HG03097 (cell line): ENCODE measurements at regions not wholly inside any gene's neighbourhood (a gene's known extent, or its start where the extent isn't known, plus 50 kb on each side); places are given as distances from the start of the nearest gene placed in this dataset.
"Not testable (repeated sequence)": the region's sequence is repeated elsewhere in the genome, so short reads cannot be mapped to it uniquely, and the experiment has no call there.

Experiments used
- ATAC-seq: cut with Tn5 transposase; IDR thresholded peaks from one replicate; pipeline ENCODE4 v1.9.1; 2021; ENCODE audit not compliant: unreplicated experiment, low FRiP score

DNA sequence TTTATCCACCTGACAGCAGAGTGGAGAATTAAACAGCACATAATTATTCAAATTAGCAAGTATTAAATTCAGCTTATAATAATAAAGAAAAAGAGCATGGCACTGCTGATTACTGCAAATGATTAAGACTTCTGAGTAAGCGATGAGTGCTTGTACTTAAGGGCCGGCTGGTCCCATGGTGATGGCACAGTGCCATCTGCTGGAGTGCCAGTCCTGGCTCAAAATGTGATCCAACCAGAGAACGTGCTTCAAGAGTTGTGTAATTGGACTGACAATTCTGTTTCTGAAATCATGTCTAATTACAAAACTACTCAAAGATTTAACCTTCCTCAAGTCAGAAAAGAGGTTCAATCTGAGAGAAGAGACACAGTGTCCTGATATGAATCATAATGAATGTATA is 181.6 kb upstream of the RGS17 start:
- peak; percentile 67 for ATAC-seq

DNA sequence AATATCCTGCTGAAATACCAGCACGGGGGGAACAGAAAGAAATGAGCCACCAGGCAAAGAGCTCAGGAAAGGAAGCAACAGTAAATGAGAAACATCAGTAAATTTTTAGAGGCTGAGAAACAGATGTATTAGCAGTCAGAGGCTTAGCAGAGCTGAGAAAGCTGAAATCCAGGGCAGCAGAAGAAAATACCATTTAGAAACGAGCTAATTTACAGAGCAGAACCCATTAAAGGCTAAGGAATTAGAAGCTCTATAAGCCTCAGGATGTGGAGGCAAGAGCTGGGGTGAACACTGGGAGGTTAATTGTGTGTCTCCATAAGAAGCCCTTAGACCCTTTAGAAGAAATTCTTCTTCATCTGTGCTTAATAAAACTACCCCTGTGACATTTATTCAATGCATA is 178.6 kb upstream of the RGS17 start:
- ATAC-seq, result no peak

DNA sequence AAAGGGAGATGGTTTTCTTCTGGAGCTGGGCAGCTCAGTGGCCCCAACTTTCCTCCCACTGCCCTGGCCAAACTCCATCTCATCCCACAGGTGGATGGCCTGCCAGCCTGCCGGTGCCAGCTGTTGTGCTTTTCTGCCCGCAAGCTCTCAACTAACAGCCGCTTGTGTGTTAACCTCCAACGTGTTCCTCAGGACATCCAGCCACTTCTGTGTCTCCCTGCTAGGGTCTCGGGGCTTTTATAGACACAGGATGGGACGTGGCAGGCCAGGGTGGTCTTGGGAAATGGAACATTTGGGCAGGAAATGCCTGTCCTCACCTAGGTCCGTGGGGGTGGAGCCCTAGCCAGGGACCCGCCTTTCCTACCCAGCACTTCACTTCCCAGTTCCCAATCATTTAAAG is 171.1 kb upstream of the RGS17 start:
- ATAC-seq, result no peak

DNA sequence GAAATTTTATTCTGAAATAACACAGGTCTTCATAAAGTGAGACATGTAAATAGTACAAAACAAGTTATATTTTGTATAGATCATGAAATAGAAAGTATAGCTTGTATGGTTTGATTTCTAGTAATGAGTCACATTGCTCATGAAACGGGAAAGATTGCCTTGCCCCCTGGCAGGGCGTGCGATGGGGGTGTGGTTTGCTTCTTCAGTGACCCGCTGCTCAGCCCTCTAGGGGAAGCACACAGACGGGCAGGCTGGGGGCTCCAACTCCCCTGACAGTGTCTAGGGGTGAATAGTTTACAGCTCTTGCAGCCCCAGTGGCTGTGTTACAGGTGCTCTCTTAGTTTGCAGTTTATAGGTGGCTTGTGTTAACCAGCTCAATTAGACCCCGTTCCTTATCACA is 170.5 kb upstream of the RGS17 start:
- no peak for ATAC-seq

DNA sequence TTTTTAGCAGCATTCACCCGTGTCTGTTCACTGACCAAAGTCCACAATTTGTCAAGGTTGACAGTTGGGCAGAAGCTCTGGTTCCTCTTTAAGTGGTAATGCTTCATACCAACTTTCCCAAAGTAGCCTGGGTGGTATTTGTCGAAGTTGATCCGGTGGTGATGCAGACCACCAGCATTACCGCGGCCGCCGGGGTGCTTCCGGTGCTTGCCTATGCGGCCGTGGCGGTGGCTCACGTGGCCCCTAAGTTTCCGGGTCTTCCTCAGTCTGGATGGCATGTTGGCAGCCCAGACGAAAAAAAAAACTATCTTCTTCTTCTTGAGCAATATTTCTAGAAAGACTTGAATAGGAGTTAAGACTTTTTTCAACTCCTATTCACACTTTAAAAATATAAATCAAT is 151.4 kb upstream of the RGS17 start:
- ATAC-seq, result not testable (repeated sequence)

DNA sequence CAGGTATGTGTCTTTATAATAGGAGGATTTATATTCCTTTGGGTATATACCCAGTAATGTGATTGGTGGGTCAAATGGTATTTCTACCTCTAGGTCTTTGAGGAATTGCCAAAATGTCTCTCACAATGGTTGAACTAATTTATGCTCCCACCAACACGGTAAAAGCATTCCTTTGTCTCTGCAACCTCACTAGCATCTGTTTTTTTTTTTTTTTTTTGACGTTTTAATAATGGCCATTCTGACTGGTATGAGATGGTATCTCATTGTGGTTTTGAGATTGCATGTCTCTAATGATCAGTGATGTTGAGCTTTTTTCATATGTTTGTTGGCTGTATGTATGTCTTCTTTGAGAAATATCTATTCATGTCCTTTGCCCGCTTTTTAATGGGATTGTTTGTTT is 144.9 kb upstream of the RGS17 start:
- no peak for ATAC-seq

DNA sequence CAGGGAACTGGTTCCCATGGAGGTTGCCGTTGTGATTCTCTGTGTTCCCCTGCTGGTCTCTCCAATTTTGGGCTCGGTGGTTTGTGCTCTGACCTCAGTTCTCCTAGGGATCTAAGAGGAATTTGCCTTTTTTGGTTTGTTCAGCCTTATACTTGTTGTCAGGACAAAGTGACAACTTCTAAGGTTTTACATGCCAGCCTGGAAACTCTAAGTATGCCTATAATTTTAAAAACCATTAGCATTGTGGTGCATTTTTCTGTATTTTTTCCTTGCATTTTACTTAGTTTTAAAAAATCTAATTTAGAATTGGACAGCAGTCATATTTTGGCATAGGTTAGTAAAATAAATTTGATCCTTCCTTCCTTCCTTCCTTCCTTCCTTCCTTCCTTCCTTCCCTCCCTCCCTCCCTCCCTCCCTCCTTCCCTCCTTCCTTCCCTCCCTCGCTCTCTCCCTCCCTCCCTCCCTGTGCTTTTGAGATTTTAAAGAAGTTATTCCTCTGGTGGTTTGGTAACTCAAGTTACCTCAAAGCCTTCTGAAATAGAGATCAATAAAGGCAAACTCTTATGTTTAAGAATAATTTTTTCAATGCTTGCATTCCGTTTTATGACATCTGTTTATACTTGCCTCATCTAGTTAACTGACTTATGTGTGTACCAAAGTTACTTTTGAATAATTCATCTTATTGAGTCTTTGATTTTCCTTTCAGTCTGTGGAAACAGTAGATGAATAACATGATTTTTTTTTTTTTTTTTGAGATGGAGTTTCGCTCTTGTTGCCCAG is 141.3 kb upstream of the RGS17 start:
- no peak for ATAC-seq

DNA sequence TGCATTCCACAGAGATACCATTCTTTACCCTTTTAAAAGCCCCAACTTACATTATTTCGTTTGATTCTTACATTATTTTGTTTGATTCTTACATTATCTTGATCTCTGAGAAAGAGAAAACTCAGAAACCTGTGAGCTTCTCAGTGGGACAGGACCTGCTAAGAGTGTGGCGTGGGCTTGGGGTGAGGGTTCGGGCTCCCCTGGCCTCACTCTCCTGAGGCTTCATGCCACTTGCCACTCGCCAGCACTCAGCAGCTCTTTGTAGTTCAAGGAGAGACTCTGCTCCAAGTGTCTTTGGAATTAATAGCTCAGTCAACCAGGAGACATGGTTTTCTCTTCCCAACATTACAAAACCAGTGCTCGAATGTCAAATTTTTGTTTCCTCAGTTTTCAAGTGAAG is 132.4 kb upstream of the RGS17 start:
- no peak for ATAC-seq

DNA sequence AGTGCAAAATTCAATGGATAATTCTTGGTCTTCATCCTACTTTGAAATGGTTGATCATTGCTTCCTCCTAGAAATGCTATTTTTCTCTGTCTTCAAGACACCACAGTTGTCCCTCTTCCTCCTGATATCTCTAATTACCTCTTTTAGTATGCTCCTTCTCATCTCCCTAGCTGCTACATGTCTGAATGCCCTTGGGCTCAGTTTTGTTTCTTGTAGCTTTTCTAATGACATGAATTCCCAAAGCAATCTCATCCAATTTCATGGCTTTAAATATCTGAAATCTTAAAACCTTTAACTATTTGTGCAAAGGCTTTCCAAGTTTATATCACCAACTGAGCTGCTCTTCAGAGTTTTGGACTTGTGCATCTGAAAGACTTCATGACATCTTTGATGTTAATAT is 120.2 kb upstream of the RGS17 start:
- no peak for ATAC-seq

DNA sequence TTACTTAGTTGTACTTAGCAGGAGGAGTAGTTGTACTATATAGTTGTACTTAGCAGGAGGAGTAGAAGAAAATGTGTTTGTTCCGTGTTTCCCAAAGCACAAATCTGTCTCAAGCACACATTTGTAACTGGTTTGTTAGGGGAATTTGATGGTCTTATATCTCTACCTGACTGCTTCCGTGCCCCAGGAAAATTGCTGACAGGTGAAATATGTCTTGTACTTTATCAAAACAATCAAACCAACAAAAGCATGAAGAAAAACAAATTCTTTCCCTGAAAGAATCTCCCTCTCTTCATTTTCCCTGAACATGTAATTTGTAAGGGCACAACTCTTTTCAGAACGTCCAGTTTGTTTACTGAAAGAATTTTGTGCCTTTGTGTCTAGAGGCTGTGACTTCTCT is 106.6 kb upstream of the RGS17 start:
- ATAC-seq, result no peak

DNA sequence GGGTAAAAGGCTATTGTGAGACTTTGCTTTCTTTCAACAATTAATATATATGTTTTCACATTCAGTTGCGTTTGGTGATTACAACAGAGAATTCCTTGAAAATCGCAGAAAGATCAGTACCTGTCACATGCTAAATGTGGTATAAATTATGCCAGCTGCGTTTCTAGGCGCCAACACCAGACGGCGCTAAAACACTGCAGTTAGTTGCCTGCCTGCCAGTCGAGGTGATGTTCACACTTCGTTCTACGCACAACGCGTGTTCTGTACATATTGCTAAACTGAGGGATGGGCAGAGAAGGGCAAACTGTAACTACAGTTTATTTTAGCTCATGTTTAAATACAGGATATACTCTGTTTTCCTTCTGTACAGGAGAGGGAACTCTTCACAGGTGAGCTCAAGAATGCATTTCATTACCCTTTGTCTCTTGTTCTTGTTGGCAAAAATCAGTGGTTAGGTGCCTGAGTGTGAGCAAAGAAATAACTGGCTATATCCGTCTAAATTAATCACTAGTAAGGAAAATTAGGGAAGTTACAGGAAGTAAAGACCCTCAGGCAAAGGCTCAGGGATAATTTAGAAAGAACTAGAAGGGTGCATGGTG is 100.1 kb upstream of the RGS17 start:
- ATAC-seq, result no peak

DNA sequence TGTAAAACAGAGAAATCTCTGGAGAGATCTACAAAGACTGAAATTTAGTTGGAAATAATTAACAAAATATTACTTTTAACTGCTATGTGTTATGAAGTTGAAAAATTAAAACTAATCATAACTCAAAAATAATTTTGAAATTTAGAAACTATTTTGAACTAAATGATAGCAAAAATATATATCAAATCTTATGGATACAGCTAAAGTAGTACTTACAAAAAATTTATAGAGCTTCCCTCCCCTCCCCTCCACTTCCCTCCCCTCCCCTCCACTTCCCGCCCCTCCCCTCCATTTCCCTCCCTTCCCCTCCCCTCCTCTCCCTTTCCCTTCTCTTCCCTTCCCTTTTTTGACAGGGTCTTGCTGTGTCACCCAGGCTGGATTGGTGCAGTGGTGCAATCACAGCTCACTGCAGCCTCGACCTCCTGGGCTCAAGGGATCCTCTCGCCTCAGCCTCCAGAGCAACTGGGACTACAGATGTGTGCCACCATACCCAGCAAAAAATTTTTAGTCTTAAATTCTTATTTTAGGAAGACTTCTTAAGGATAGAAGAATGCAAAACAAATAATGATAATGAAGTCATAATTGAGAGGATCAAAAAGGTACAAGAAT is 87.2 kb upstream of the RGS17 start:
- ATAC-seq, result no peak

DNA sequence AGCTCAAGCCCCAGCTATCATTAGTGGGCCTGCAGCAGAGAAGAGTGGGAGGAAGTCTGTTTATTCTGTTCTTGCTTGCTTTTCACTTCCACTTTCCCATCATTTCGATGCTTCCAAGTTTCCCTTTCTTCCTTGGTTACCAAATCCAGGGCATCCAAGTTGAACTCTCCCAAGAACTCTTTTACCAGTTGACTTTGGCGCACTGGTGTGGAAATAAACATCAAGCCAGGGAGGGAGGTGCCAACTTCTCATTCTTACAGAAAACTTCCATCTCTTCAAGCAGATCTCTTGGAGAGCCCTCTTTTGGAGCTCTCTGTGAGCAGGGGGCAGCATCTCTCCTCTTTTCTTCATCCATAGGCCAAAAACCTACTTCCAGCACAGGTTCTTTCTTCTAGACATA is 85.7 kb upstream of the RGS17 start:
- no peak for ATAC-seq

DNA sequence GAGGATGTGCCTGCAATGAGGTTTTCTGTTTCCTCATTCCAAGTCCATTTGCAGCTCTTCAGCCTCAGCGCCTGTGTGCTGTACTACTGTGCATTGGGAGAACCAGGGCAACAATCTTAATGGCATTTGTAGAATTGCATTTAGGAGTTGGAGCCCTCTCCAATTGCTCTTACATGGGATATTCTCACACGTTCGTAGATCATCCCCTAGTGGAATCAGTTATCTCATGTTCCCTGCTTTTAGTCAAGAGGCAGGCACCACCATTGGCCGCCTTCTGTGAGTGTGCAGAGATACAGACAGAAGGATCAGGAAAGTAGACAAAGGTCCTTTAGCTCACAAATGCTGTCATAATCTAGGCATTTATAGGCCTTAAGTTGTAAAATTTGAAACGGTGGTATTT is 84.2 kb upstream of the RGS17 start:
- ATAC-seq, result no peak

DNA sequence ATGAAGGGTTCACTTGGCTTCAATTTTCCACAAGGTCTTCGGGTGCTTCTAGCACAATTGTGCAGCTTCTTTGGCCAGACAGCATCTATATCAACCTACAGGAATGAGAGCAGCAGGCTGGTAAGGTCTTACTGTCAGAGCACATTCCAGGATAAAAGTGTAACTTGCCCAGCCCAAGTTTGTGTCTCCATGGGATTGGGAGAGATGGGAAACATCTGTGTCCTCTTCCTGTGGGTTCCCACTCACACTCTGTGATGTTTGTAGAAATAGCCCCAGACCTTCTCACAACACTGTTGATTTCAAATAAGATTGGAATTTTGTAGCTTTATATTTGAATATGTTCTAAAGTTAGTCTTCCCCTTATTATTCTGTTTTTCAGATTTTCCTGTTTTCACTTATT is 83.4 kb upstream of the RGS17 start:
- no peak for ATAC-seq

DNA sequence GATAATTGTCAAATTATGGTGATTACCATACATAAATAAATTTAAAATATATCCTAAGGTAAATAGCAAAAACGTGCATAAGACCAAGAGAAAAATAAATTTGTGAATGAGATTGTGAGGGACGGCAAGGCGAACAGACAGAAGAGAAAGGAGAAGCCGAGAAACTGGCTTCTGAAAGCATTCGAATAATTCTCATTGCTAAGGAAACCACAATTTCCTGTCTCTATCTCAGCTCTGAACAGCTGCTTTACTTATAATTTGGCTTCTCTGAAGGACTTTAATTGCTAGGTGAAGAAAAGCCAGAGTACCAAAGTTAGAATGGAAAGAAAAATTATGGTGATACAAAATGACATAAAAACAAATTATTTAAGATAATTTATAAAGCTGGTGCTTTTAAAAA is 79.0 kb upstream of the RGS17 start:
- ATAC-seq, result peak; percentile 94

DNA sequence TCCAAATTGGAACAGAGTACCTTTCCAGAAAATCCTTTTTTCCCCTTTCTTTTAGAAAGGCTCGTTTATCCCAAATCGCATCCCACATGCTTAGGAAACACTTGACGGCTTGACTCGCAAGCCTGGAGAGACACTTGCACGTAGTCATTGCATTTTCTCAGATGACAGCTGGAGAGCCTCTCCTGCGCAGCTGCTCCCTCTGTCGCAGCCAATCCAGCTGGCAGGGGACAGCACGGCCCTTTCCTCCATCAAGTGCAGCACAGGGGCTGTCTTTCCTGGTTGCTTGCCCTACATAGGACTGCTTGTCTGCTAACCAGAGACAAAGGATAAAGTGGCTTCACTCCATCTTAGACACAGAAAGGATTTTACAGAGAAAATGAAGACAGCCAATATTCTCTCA is 77.6 kb upstream of the RGS17 start:
- no peak for ATAC-seq

DNA sequence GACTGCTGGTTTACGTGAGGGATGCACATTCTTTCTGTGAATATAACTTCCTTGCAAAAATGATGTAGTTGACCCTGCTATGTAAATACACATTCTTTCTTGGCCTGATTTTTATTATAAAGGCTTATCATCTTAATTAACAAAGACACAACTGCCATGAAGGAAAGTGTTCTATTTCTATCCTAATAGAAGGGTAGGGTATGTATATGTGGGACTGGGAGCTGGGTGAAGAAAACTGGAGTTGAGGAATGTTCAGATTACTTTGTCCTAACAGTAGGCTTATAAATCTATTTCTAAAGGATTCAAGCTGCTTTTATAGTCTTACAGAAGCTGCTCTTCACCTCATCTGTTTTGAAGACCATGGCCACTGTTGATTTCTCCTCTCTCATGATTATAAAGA is 76.5 kb upstream of the RGS17 start:
- no peak for ATAC-seq

DNA sequence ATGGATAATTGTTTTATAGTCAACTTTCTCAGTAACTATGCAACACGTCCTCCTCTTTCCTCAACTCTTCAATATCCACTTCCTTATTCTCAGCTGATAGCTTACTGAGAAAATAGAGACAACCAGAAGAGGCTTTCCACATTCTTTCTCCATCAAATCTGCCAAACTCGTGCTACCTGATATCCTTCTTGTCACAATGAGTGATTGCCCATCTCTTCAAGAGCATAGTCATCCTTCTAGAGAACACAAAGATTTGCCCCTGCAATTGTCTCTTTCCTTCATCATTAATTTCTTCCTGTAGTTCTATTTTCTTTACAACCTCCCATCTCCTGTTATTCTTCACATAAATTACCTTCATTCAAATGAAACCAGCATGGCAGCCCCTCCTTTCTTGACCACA is 75.9 kb upstream of the RGS17 start:
- no peak for ATAC-seq

DNA sequence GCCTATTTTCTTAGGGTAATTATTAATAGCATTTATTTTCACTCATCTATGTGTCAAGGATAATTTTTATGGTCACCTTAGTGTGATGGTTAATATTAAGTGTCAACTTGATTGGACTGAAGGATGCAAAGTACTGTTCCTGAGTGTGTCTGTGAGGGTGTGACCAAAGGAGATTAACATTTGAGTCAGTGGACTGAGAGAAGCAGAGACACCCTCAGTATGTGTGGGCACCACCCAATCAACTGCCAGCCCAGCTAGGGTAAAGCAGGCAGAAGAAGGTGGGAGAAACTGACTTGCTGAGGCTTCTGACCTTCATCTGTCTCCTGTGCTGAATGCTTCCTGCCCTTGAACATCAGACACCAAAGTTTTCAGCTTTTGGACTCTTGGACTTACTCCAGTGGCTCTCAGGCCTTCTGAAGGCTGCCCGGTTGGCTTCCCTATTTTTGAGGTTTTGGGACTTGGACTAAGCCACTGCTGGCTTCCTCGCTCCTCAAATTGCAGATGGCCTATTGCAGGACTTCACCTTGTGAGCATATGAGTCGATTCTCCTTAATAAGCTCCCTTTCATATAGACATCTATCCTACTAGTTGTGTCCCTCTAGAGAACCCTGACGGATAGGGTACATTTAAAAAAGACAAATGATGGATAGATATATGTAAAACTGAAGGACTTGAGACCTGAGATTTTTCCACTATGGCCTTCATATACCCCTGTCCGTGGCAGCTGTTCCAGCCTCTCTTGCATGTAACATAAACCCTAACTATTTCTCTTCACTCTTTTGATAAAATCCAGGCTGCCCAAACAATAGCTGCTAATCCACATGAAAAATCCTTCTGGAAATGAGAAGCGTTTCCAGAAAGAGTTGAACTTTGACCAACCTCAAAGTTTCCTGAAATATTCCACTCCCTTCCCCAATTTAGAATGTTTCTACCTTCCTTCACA is 62.1 kb upstream of the RGS17 start:
- no peak for ATAC-seq

DNA sequence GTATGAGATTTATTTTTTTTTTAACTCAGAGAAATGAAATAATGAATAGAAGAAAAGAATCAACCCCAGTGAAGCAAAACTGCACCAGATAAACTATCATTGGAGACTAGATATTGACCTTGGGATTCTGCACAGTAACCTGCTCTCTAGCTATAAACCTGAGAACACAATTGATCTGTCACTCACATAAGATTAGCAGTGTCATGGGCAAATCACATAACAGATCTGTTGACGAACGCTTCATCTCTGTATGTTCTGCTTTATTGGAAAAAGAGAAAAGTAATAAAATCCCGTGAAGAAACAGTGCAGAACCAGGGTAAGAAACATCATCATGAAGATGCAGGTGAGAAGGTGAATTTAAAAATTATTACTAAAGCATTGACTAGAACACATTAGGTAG is 52.8 kb upstream of the RGS17 start:
- ATAC-seq, result no peak
